ENCODE measurements at regions not wholly inside any gene's neighbourhood (a gene's known extent, or its start where the extent isn't known, plus 50 kb on each side); places are given as distances from the start of the nearest gene placed in this dataset.

- no peak for TF ChIP-seq ZNF703 (CRISPR knock-in tag; IDR thresholded peaks at IDR 0.05; ENCODE audit: borderline replicate concordance)
- TF ChIP-seq SALL1 (CRISPR knock-in tag; IDR thresholded peaks at IDR 0.05) = peak; percentile 69
- TF ChIP-seq ATF7-NPFF (CRISPR knock-in tag; IDR thresholded peaks at IDR 0.05; ENCODE audit: low read depth) = peak; percentile 53; the same call in 1 of the 2 replicates
- no peak for TF ChIP-seq NAIF1 (CRISPR knock-in tag; IDR thresholded peaks at IDR 0.05; ENCODE audit: borderline replicate concordance)
- peak; percentile 65; the same call in 1 of the 2 replicates for TF ChIP-seq ZSCAN9 (CRISPR knock-in tag; IDR thresholded peaks at IDR 0.05; ENCODE audit: borderline replicate concordance)
- TF ChIP-seq THAP11 (CRISPR knock-in tag; IDR thresholded peaks at IDR 0.05) = peak; percentile 69
- TF ChIP-seq ZNF607 (CRISPR knock-in tag; IDR thresholded peaks at IDR 0.05; ENCODE audit: borderline replicate concordance) = 0 out of 2 replicates have a peak, but pooled peaks have one; percentile 14
- TF ChIP-seq, protein P1, sequence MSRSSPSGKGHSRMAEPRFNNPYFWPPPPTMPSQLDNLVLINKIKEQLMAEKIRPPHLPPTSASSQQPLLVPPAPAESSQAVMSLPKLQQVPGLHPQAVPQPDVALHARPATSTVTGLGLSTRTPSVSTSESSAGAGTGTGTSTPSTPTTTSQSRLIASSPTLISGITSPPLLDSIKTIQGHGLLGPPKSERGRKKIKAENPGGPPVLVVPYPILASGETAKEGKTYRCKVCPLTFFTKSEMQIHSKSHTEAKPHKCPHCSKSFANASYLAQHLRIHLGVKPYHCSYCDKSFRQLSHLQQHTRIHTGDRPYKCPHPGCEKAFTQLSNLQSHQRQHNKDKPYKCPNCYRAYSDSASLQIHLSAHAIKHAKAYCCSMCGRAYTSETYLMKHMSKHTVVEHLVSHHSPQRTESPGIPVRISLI (CRISPR knock-in tag; IDR thresholded peaks at IDR 0.05; ENCODE audit: borderline replicate concordance) = no peak
- TF ChIP-seq, protein P2, sequence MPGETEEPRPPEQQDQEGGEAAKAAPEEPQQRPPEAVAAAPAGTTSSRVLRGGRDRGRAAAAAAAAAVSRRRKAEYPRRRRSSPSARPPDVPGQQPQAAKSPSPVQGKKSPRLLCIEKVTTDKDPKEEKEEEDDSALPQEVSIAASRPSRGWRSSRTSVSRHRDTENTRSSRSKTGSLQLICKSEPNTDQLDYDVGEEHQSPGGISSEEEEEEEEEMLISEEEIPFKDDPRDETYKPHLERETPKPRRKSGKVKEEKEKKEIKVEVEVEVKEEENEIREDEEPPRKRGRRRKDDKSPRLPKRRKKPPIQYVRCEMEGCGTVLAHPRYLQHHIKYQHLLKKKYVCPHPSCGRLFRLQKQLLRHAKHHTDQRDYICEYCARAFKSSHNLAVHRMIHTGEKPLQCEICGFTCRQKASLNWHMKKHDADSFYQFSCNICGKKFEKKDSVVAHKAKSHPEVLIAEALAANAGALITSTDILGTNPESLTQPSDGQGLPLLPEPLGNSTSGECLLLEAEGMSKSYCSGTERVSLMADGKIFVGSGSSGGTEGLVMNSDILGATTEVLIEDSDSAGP (CRISPR knock-in tag; IDR thresholded peaks at IDR 0.05; ENCODE audit: borderline replicate concordance) = peak; percentile 74; the same call in 1 of the 2 replicates
- TF ChIP-seq, protein P3, sequence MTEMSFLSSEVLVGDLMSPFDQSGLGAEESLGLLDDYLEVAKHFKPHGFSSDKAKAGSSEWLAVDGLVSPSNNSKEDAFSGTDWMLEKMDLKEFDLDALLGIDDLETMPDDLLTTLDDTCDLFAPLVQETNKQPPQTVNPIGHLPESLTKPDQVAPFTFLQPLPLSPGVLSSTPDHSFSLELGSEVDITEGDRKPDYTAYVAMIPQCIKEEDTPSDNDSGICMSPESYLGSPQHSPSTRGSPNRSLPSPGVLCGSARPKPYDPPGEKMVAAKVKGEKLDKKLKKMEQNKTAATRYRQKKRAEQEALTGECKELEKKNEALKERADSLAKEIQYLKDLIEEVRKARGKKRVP (CRISPR knock-in tag; IDR thresholded peaks at IDR 0.05) = no peak
- peak; percentile 69; the same call in 1 of the 2 replicates for TF ChIP-seq MYC (CRISPR knock-in tag; IDR thresholded peaks at IDR 0.05; ENCODE audit: borderline replicate concordance)
- 0 out of 2 replicates have a peak, but pooled peaks have one; percentile 49 for TF ChIP-seq TSC22D2 (CRISPR knock-in tag; IDR thresholded peaks at IDR 0.05; ENCODE audit: borderline replicate concordance)
- TF ChIP-seq ASH2L (IDR thresholded peaks at IDR 0.05; ENCODE audit: insufficient read length, low read depth, low read length) = peak; percentile 65
- no peak for TF ChIP-seq HDAC6 (IDR thresholded peaks at IDR 0.05; ENCODE audit: low read depth, low read length)
- TF ChIP-seq, protein P4, sequence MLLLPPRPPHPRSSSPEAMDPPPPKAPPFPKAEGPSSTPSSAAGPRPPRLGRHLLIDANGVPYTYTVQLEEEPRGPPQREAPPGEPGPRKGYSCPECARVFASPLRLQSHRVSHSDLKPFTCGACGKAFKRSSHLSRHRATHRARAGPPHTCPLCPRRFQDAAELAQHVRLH (CRISPR knock-in tag; IDR thresholded peaks at IDR 0.05; ENCODE audit: borderline replicate concordance, low read depth) = no peak
- no peak for TF ChIP-seq ZNF256 (CRISPR knock-in tag; conservative IDR thresholded peaks at IDR 0.05)
- peak; percentile 98 for TF ChIP-seq RXRA (CRISPR knock-in tag; IDR thresholded peaks at IDR 0.05)
- TF ChIP-seq DNMT3B (CRISPR knock-in tag; conservative IDR thresholded peaks at IDR 0.05) = no peak
- TF ChIP-seq, protein P5, sequence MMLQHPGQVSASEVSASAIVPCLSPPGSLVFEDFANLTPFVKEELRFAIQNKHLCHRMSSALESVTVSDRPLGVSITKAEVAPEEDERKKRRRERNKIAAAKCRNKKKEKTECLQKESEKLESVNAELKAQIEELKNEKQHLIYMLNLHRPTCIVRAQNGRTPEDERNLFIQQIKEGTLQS (CRISPR knock-in tag; IDR thresholded peaks at IDR 0.05) = peak; percentile 33; the same call in 1 of the 2 replicates
- TF ChIP-seq RFX1 (IDR thresholded peaks at IDR 0.05) = no peak
- peak; percentile 54; the same call in 1 of the 2 replicates for TF ChIP-seq E2F2 (CRISPR knock-in tag; IDR thresholded peaks at IDR 0.05; ENCODE audit: borderline replicate concordance)
- TF ChIP-seq, protein P6, sequence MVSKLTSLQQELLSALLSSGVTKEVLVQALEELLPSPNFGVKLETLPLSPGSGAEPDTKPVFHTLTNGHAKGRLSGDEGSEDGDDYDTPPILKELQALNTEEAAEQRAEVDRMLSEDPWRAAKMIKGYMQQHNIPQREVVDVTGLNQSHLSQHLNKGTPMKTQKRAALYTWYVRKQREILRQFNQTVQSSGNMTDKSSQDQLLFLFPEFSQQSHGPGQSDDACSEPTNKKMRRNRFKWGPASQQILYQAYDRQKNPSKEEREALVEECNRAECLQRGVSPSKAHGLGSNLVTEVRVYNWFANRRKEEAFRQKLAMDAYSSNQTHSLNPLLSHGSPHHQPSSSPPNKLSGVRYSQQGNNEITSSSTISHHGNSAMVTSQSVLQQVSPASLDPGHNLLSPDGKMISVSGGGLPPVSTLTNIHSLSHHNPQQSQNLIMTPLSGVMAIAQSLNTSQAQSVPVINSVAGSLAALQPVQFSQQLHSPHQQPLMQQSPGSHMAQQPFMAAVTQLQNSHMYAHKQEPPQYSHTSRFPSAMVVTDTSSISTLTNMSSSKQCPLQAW (CRISPR knock-in tag; IDR thresholded peaks at IDR 0.05) = 0 out of 2 replicates have a peak, but pooled peaks have one; percentile 21
Observed at GRCh38 chr5:1594357-1595106, 70.8 kb upstream of the LPCAT1 start (continued).

All from HepG2 (cell line).